ENCODE measurements at regions not wholly inside any gene's neighbourhood (a gene's known extent, or its start where the extent isn't known, plus 50 kb on each side); places are given as distances from the start of the nearest gene placed in this dataset.
"Not testable (repeated sequence)": the region's sequence is repeated elsewhere in the genome, so short reads cannot be mapped to it uniquely, and the experiment has no call there.

- H3K27ac ChIP-seq (ENCODE audit: low read depth, low read length); H3K27me3 ChIP-seq (ENCODE audit: insufficient read depth, low read length); H3K9ac ChIP-seq (ENCODE audit: low read depth, low read length); H3K4me1 ChIP-seq (ENCODE audit: insufficient read depth, low read length); H3K4me3 ChIP-seq (ENCODE audit: low read length); H3K9me3 ChIP-seq (ENCODE audit: insufficient read depth, low read depth, low read length); H3K36me3 ChIP-seq (ENCODE audit: insufficient read depth, low read length): not testable (repeated sequence)
- WGBS, result 96% methylated on average over 25 of the region's 28 CpGs
Observed at GRCh38 chr2:132220589-132220988, 58.8 kb upstream of the ANKRD30BL start.

GRCh38 chr2:132221886-132222285 is 60.1 kb upstream of the ANKRD30BL start:
- H3K27ac ChIP-seq (ENCODE audit: low read depth, low read length); H3K4me1 ChIP-seq (ENCODE audit: insufficient read depth, low read length); H3K27me3 ChIP-seq (ENCODE audit: insufficient read depth, low read length); H3K9me3 ChIP-seq (ENCODE audit: insufficient read depth, low read depth, low read length); H3K9ac ChIP-seq (ENCODE audit: low read depth, low read length); H3K4me3 ChIP-seq (ENCODE audit: low read length); H3K36me3 ChIP-seq (ENCODE audit: insufficient read depth, low read length): not testable (repeated sequence)
- 97% methylated on average over 16 of the region's 30 CpGs for WGBS

- no peak overlapping the region for H3K4me3 ChIP-seq (ENCODE audit: low read length)
- H3K9ac ChIP-seq (ENCODE audit: low read depth, low read length), result no peak overlapping the region
- 96% methylated on average over 32 of the region's 38 CpGs for WGBS
- 0 out of 2 replicates have a peak, but pooled peaks cover 3% of the 10 kb centered on the region for H3K9me3 ChIP-seq (ENCODE audit: insufficient read depth, low read depth, low read length)
- no peaks in the 10 kb centered on the region for H3K4me1 ChIP-seq (ENCODE audit: insufficient read depth, low read length)
- H3K27ac ChIP-seq (ENCODE audit: low read depth, low read length), result no peak overlapping the region
- peaks cover 4% of the 10 kb centered on the region; the same call in 1 of the 2 replicates for H3K27me3 ChIP-seq (ENCODE audit: insufficient read depth, low read length)
- no peaks in the 10 kb centered on the region for H3K36me3 ChIP-seq (ENCODE audit: insufficient read depth, low read length)
Observed at GRCh38 chr2:132252191-132252893, 90.6 kb upstream of the ANKRD30BL start.

DNA sequence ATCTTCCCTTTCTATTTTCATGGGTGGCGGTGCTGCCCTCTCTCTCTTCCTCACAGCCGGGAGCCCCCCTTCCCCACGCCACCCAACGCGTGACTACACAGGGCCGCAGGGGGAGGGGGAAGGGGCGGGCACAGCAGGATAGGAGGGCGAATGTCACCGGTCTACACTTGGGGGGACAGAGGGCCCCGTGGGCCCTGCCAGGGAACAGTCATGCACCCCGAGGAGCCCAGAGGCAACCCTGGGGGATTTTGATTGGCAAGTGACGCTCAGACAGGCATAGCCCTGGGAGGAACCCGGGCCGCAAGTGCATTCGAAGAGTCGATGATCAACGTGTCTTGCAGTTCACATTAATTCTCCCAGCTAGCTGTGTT is 91.1 kb upstream of the ANKRD30BL start:
- Histone ChIP-seq H3K4me1 (ENCODE audit: insufficient read depth, low read length) (no peaks in the 10 kb centered on the region), H3K27me3 (ENCODE audit: insufficient read depth, low read length) (peaks cover 7% of the 10 kb centered on the region; the same call in 1 of the 2 replicates), H3K9me3 (ENCODE audit: insufficient read depth, low read depth, low read length) (0 out of 2 replicates have a peak, but pooled peaks cover 3% of the 10 kb centered on the region), H3K4me3 (ENCODE audit: low read length) (no peak overlapping the region), H3K27ac (ENCODE audit: low read depth, low read length) (no peak overlapping the region), H3K9ac (ENCODE audit: low read depth, low read length) (no peak overlapping the region), H3K36me3 (ENCODE audit: insufficient read depth, low read length) (no peaks in the 10 kb centered on the region)
- 95% methylated on average over 17 of the region's 17 CpGs for WGBS

DNA sequence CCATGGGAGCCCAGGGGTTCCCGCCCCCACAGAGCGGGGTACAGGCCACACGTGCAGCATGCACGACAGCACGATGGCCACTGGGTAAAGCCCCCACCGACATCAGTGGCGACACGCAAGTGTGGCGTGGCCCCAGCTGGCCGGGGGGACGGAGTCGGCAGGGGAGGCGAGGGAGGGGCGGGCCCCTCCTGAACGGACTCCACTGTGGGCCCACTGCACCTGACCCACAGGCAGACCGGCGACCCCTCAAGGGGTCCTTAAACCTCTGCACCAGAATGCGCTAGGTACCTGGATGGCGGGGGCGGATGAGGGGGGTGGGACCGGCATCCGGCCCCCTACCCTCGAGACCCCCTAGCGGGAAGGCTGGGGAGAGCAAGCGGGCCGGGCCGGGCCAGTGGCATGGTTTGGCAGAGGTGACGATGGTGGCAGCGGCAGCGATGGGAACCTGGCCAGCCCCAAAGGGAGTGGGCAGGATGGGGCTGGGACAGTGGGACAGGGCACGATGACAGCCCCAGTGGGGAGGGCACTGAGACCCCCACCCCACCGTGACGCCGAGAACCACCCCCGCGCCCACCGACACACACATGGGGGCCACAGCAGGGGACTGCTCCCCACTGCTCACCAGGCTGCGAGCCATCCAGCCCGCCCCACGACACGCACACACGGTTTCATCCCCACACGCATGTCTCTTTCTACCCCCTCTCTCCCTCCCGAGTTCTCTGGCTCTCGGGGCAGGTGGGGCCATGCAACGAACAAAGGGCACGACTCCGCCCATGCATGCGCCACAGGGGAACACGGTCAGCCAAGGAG is 91.9 kb upstream of the ANKRD30BL start:
- Histone ChIP-seq H3K27ac (ENCODE audit: low read depth, low read length) (no peak overlapping the region), H3K9ac (ENCODE audit: low read depth, low read length) (no peak overlapping the region), H3K27me3 (ENCODE audit: insufficient read depth, low read length) (peaks cover 7% of the 10 kb centered on the region; the same call in 1 of the 2 replicates), H3K4me3 (ENCODE audit: low read length) (no peak overlapping the region), H3K36me3 (ENCODE audit: insufficient read depth, low read length) (no peaks in the 10 kb centered on the region), H3K9me3 (ENCODE audit: insufficient read depth, low read depth, low read length) (0 out of 2 replicates have a peak, but pooled peaks cover 3% of the 10 kb centered on the region), H3K4me1 (ENCODE audit: insufficient read depth, low read length) (no peaks in the 10 kb centered on the region)
- 97% methylated on average over 50 of the region's 50 CpGs for WGBS

- not testable (repeated sequence) for H3K4me1 ChIP-seq (ENCODE audit: insufficient read depth, low read length); H3K27ac ChIP-seq (ENCODE audit: low read depth, low read length); H3K27me3 ChIP-seq (ENCODE audit: insufficient read depth, low read length); H3K9me3 ChIP-seq (ENCODE audit: insufficient read depth, low read depth, low read length); H3K36me3 ChIP-seq (ENCODE audit: insufficient read depth, low read length); H3K9ac ChIP-seq (ENCODE audit: low read depth, low read length); H3K4me3 ChIP-seq (ENCODE audit: low read length)
- WGBS, result 96% methylated on average over 25 of the region's 25 CpGs
Observed at GRCh38 chr2:132254306-132254919, 92.7 kb upstream of the ANKRD30BL start.

DNA sequence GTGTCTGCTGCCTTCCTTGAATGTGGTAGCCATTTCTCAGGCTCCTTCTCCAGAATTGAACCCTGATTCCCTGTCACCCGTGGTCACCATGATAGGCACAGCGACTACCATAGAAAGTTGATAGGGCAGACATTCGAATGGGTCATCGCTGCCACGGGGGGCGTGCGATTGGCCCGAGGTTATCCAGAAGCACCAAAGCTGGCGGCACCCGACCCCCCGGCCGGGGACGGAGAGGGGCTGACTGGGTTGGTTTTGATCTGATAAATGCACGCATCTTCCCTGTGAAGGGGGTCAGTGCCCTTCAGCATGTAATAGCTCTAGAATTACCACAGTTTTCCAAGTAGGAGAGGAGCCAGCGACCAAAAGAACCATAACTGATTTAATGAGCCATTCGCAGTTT is 94.0 kb upstream of the ANKRD30BL start:
- no peaks in the 10 kb centered on the region for H3K9me3 ChIP-seq (ENCODE audit: insufficient read depth, low read depth, low read length)
- 96% methylated on average over 16 of the region's 16 CpGs for WGBS

GRCh38 chr2:132256251-132256902 is 94.6 kb upstream of the ANKRD30BL start:
- 97% methylated on average over 60 of the region's 68 CpGs for WGBS

More for the DNA sequence above, 94.0 kb upstream of the ANKRD30BL start:
- no peak overlapping the region for H3K9ac ChIP-seq (ENCODE audit: low read depth, low read length)
- H3K27ac ChIP-seq (ENCODE audit: low read depth, low read length), result no peak overlapping the region
- H3K4me1 ChIP-seq (ENCODE audit: insufficient read depth, low read length), result no peaks in the 10 kb centered on the region
- no peak overlapping the region for H3K4me3 ChIP-seq (ENCODE audit: low read length)
- no peaks in the 10 kb centered on the region for H3K36me3 ChIP-seq (ENCODE audit: insufficient read depth, low read length)
- peaks cover 7% of the 10 kb centered on the region; the same call in 1 of the 2 replicates for H3K27me3 ChIP-seq (ENCODE audit: insufficient read depth, low read length)

GRCh38 chr2:132256903-132257300 is 95.2 kb upstream of the ANKRD30BL start:
- H3K9me3 ChIP-seq (ENCODE audit: insufficient read depth, low read depth, low read length); H3K9ac ChIP-seq (ENCODE audit: low read depth, low read length): not testable (repeated sequence)
- WGBS, result 88% methylated on average over 34 of the region's 34 CpGs

More at GRCh38 chr2:132256251-132256902, 94.6 kb upstream of the ANKRD30BL start:
- no peak overlapping the region for H3K9ac ChIP-seq (ENCODE audit: low read depth, low read length)
- no peak overlapping the region for H3K4me3 ChIP-seq (ENCODE audit: low read length)
- no peaks in the 10 kb centered on the region for H3K36me3 ChIP-seq (ENCODE audit: insufficient read depth, low read length)
- H3K4me1 ChIP-seq (ENCODE audit: insufficient read depth, low read length), result no peaks in the 10 kb centered on the region
- no peak overlapping the region for H3K27ac ChIP-seq (ENCODE audit: low read depth, low read length)
- peaks cover 7% of the 10 kb centered on the region; the same call in 1 of the 2 replicates for H3K27me3 ChIP-seq (ENCODE audit: insufficient read depth, low read length)
- H3K9me3 ChIP-seq (ENCODE audit: insufficient read depth, low read depth, low read length), result no peaks in the 10 kb centered on the region

GRCh38 chr2:132257301-132258171 is 95.8 kb upstream of the ANKRD30BL start:
- H3K9me3 ChIP-seq (ENCODE audit: insufficient read depth, low read depth, low read length); H3K36me3 ChIP-seq (ENCODE audit: insufficient read depth, low read length); H3K27ac ChIP-seq (ENCODE audit: low read depth, low read length); H3K4me1 ChIP-seq (ENCODE audit: insufficient read depth, low read length); H3K27me3 ChIP-seq (ENCODE audit: insufficient read depth, low read length); H3K9ac ChIP-seq (ENCODE audit: low read depth, low read length): not testable (repeated sequence)
- H3K4me3 ChIP-seq (ENCODE audit: low read length), result peak overlapping the region; percentile 47
- WGBS, result 61% methylated on average over 79 of the region's 79 CpGs

More at GRCh38 chr2:132256903-132257300, 95.2 kb upstream of the ANKRD30BL start:
- H3K27ac ChIP-seq (ENCODE audit: low read depth, low read length); H3K27me3 ChIP-seq (ENCODE audit: insufficient read depth, low read length); H3K36me3 ChIP-seq (ENCODE audit: insufficient read depth, low read length); H3K4me1 ChIP-seq (ENCODE audit: insufficient read depth, low read length): not testable (repeated sequence)
- peak overlapping the region; percentile 47 for H3K4me3 ChIP-seq (ENCODE audit: low read length)
